DMS 273 (cell line): ENCODE measurements at regions not wholly inside any gene's neighbourhood (a gene's known extent, or its start where the extent isn't known, plus 50 kb on each side); places are given as distances from the start of the nearest gene placed in this dataset.
A peak's percentile ranks its signal among the peaks of the same experiment; 100 is the strongest.

ENCODE experiments used
- DNase-seq: peaks from one replicate; lab custom pipeline; 2025; ENCODE audit not compliant: unreplicated experiment; lab: John Stamatoyannopoulos, UW

- no peak for DNase-seq
These were observed 111.4 kb downstream of the TBX19 start for GRCh38 chr1:168391851-168392681.

- no peak for DNase-seq
These were observed 109.6 kb downstream of the TBX19 start for GRCh38 chr1:168390271-168390670.

GRCh38 chr1:168387781-168388760 is 107.4 kb downstream of the TBX19 start:
- DNase-seq: no peak

DNA sequence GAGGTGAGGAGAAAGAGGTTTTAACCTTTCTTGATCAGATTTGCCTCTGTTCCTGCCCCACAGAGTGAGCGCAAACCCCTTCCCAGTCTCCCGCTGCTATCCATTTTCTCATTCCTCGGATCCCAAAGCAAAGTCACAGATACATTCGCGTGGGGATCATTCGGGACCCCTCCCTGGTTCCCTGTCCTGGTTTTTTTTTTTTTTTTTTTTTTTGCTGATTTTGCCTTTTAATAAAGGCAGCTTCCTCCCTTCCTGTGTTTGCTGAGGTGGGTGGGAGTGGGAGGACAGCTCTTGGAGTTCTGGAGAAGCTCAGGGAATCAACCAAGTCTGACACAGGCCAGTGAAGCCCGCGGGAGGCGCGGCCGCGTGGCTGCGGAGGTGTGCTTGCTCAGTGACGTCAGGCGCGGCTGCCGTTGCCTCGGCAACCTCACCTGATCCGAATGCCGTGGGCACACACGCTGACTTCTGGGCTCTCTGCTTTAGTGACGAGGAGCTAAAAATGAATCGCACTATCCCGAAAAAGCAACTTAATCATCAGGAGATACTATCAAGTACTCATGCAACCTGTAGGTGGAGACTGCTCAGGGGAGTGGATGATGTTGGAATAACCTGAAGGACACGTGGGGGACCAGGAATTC is 106.4 kb downstream of the TBX19 start:
- peak; percentile 54 for DNase-seq

DNA sequence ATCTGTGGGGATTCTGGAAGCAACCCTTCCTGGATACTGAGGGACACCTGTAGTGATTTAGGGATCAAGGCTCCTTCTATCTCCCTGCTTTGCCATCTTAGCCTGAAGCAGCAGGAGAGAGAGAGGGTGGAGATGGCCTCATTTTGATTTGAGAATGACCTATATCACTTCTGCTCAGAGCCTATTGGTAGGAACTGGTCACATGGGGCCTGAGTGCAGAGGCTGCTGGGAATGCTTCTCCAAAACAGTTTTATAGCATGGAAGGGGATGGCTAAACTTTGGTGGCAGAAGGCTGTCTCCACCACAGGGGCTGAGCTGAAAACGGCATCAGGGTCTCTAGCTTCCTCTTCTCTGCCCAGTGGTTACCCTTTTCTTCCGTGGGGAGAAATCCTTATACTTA is 105.8 kb downstream of the TBX19 start:
- DNase-seq: no peak

- DNase-seq: no peak
These were observed 101.2 kb downstream of the TBX19 start for GRCh38 chr1:168381850-168382249.

DNA sequence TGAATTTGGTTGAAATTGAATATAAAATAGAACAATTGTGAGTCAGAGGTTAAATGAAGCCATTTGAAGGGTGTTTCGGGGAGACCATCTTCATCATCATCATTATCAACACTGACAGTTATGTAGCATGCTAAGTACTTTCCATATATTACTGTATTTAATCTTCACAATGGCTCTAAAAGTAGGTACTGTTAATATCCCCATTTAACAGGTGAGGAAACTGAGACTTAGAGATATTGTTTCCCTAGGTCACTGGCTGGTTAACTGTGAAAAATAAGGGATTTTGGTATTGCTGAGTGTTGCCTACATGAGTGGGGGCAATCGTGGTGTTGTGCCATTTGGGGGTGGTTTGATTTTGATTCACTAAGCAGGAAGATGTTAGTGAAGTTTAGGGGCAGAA is 100.3 kb downstream of the TBX19 start:
- DNase-seq: no peak

DNA sequence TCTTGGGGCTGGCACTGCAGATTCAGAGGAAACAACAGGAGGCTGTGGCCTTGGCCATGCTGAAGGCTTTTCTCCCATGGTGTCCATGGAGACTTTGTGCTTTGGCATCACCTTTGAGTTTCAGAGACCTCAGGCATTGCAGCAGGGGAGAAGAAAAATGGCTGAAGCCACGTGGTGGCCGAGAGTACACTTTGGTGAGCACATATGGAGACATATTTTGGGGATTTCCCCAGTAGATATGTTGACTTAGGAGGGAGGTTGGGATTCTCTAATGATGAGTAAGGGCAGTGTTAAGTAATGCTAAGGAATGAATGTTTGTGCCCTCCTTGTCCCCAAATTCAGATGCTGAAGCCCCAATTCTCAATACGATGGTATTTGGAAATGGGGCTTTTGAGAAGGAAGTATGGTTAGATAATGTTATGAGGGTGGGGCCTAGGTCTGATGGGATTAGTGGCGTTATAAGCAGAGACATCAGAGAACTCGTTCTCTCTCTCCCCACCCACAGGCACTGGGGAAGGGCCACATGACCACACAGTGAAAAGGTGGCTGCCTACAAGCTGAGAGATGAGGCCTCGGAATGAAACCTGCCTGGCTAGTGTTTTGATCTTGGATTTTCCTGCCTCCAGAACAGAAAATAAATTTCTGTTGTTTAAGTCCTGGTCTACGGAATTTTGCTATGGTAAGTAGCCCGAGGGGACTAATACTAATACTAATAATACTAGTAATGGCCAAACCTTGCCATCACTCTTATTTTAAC is 98.6 kb downstream of the TBX19 start:
- DNase-seq: no peak

- DNase-seq: no peak
These were observed 95.1 kb downstream of the TBX19 start for GRCh38 chr1:168375566-168376300.

- no peak for DNase-seq
These were observed 93.9 kb downstream of the TBX19 start for GRCh38 chr1:168374566-168374965.

GRCh38 chr1:168373869-168374268 is 93.2 kb downstream of the TBX19 start:
- DNase-seq: peak; percentile 17

DNA sequence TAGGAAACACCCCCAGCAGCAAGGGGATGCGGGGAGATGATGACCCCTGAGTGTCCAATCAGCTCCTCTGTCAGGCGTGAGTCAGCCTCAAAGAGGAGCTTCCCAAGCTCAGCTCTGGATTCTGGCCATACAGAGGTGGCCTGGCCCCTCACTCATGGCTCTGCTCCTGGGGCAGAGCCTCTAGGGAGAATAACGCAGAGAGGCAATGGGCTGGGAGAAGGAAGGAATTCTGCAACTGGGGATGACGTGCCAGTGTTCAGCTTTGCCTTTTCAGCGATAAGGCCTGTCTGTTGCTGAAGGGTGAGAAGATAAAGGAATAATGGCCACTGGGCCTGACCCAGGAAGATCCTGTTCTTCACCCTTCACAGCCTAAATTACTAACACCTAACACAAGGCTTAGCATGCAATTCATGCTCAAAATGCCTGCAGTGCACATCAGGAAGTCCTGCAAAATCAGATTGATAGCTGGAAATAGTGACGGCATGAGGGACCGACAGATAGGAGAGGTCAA is 92.2 kb downstream of the TBX19 start:
- DNase-seq: no peak

DNA sequence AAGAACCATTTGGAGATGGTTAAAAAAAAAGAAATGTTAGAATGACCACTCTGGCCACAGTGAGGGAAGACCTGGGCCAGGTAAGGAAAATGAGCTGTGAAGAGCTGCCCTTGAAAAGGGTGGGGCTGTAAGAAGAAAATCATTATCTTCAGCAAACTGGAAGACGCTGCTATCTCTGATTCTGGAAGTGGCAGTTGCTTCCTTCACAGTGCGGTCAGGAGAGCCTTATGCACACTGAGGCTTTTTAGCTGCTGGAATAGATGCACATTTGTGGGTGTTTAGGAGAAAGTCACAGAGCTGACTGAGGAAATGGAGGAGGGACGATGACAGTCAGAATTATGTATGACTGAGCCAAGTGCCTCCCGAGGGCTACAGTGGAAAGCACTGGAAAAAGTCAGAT is 91.6 kb downstream of the TBX19 start:
- no peak for DNase-seq

DNA sequence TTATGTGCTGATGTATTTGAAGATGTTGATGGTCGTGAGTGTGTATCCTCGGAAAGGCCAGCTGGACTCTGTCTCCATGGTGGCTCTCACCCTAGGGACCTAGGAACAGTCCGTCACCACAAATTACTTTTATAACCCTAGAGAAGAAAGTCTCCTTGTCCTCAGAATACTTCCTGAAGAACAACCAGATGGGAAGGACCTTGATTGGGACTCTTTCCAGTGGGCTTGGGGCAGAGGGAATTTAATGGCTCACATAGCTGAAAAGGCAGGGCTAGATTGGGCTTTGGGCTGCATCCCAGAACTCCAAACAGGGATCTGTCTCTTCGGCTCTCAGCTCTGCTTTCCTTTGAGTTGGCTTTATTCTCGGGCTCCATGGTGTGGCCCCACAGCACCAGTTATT is 90.8 kb downstream of the TBX19 start:
- no peak for DNase-seq

DNA sequence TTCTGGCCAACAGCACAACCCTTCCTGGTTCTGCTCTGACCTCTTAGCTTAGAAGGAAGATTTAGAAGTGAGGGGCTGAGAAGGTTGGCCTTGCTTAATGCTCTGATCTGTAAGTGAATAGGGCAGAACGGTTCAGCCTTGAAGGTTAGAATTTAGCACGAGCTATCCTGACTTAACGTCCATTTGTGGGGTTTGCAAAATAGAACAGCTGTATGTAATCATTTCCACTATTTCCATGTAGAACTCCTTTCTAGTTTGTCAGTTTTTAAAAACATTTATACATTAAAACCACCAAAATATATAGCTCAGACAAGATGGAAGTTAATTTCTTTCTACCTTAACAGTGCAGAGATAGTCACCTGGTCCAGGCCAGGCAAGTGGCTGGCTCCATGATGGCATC is 89.9 kb downstream of the TBX19 start:
- no peak for DNase-seq

- DNase-seq: no peak
These were observed 89.0 kb downstream of the TBX19 start for GRCh38 chr1:168369655-168370054.

DNA sequence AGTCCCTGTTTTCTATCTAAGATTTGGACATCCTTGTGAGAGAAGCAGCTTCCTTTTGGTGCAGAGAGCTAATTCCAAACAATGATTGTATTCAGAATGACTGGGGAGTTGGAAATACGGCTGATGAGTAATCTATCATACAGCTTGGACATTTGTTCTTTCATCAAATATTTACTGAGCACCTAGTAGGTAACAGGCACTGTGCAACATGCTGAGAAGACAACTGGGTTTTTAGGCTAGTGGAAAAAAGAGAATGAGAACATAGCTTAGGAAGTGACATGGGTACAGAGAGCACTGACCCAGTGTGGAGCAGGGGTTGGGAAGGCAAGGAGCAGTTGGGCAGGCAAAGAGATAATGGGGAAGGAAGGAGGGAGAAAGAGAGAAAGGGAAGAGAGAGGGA is 87.5 kb downstream of the TBX19 start:
- no peak for DNase-seq

DNA sequence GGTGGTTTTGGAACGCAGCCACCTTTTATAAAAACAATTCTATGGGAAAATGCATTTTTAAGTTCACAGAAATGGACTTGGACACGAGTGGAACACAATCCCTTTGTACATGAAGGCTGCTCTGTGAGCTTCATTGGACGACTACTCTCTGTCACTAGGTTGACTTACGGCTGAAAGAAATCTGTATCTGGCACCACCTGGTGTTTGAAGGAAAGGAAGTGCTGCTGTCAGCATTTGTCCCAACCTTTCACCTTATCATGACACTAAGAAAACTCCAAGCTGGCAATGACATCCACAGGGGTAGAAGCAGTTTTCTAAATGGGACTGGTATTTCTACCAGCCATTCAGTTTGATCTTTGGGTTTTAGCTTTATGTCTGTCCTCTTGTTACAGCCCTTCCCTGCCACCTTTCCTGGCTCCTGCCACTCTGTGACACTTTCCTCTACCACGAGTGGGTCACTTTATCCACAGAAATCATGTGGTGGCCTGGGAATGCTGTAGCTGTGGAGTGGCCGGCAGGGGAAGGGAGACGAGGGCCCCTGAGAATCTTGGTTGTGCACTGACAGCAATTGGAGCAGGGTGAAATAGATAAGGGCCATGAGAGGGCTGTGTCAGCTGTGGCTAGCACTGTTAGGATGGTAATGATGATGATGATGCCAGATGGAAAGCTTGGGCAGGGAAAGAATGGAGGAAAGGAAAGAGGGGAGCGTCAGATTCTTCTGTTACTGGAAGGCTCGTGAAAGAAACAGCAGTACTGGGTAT is 85.2 kb downstream of the TBX19 start:
- peak; percentile 35 for DNase-seq
